Astrocyte (in vitro differentiated cells and primary cell): ENCODE measurements at regions not wholly inside any gene's neighbourhood (a gene's known extent, or its start where the extent isn't known, plus 50 kb on each side); places are given as distances from the start of the nearest gene placed in this dataset.
A peak's percentile ranks its signal among the peaks of the same experiment; 100 is the strongest.

Experiments used
- DNase-seq: peaks from one replicate; pipeline ENCODE4 v3.0.0-alpha.2; 2010; ENCODE audit warnings: low read depth
- FAIRE-seq: peaks from 2 replicates; lab custom pipeline; 2011; peaks lifted over from hg19 to GRCh38; lab: Jason Lieb, UNC
- H2AFZ ChIP-seq: 2 replicates; pipeline ENCODE4 v1.6.0; 2012; ENCODE audit warnings: low read depth, low read length, inconsistent platforms
- H3K27ac ChIP-seq: 2 replicates; pipeline ENCODE4 v1.5.1; 2011; ENCODE audit warnings: low read depth, low read length, inconsistent platforms
- H3K27me3 ChIP-seq: 2 replicates; pipeline ENCODE4 v1.6.0; 2011; ENCODE audit warnings: low read length, inconsistent platforms; ENCODE audit not compliant: insufficient read depth
- H3K36me3 ChIP-seq: 2 replicates; pipeline ENCODE4 v1.5.1; 2011; ENCODE audit warnings: low read length, inconsistent platforms; ENCODE audit not compliant: insufficient read depth
- H3K4me1 ChIP-seq: 2 replicates; pipeline ENCODE4 v1.5.1; 2011; ENCODE audit warnings: low read length, inconsistent platforms; ENCODE audit not compliant: insufficient read depth
- H3K4me2 ChIP-seq: 2 replicates; pipeline ENCODE4 v1.6.0; 2012; ENCODE audit warnings: low read length, inconsistent platforms
- H3K4me3 ChIP-seq: 2 replicates; pipeline ENCODE4 v1.5.1; 2011; ENCODE audit warnings: low read depth, mild to moderate bottlenecking, low read length, inconsistent platforms; ENCODE audit not compliant: insufficient read depth
- H3K79me2 ChIP-seq: 2 replicates; pipeline ENCODE4 v1.6.0; 2012; ENCODE audit warnings: mild to moderate bottlenecking, low read length, inconsistent platforms; ENCODE audit not compliant: insufficient read depth
- H3K9ac ChIP-seq: 2 replicates; pipeline ENCODE4 v1.6.0; 2012; ENCODE audit warnings: mild to moderate bottlenecking, low read length, inconsistent platforms
- H3K9me3 ChIP-seq: 2 replicates; pipeline ENCODE4 v1.5.1; 2012; ENCODE audit warnings: low read depth, mild to moderate bottlenecking, low read length, inconsistent platforms; ENCODE audit not compliant: insufficient read depth
- H4K20me1 ChIP-seq: 2 replicates; pipeline ENCODE4 v1.6.0; 2012; ENCODE audit warnings: low read length, inconsistent platforms; ENCODE audit not compliant: insufficient read depth
- H3K27ac Mint-ChIP-seq: one replicate; pipeline ENCODE4 v1.8.0; 2021; ENCODE audit warnings: mild to moderate bottlenecking, mixed read lengths; ENCODE audit not compliant: unreplicated experiment
- H3K27me3 Mint-ChIP-seq: one replicate; pipeline ENCODE4 v1.8.0; 2021; ENCODE audit warnings: low read depth, mixed read lengths; ENCODE audit not compliant: unreplicated experiment
- H3K36me3 Mint-ChIP-seq: one replicate; pipeline ENCODE4 v1.8.0; 2021; ENCODE audit warnings: low read depth, mixed read lengths; ENCODE audit not compliant: unreplicated experiment
- H3K4me1 Mint-ChIP-seq: one replicate; pipeline ENCODE4 v1.8.0; 2021; ENCODE audit warnings: low read depth, mixed read lengths; ENCODE audit not compliant: unreplicated experiment
- H3K4me3 Mint-ChIP-seq: one replicate; pipeline ENCODE4 v1.8.0; 2021; ENCODE audit warnings: mild to moderate bottlenecking, moderate library complexity, mixed read lengths; ENCODE audit not compliant: unreplicated experiment
- H3K9me3 Mint-ChIP-seq: one replicate; pipeline ENCODE4 v1.8.0; 2021; ENCODE audit warnings: mild to moderate bottlenecking, mixed read lengths; ENCODE audit not compliant: unreplicated experiment
- CTCF ChIP-seq: IDR thresholded peaks from 2 replicates; pipeline ENCODE4 v1.5.1; 2011; ENCODE audit warnings: low read depth, mild to moderate bottlenecking, inconsistent platforms, low read length, moderate library complexity; ENCODE audit not compliant: insufficient read depth
- EZH2 ChIP-seq: IDR thresholded peaks from 2 replicates; pipeline ENCODE4 v1.6.1; 2012; ENCODE audit warnings: mild to moderate bottlenecking, low read length, inconsistent platforms; ENCODE audit not compliant: insufficient read depth

DNA sequence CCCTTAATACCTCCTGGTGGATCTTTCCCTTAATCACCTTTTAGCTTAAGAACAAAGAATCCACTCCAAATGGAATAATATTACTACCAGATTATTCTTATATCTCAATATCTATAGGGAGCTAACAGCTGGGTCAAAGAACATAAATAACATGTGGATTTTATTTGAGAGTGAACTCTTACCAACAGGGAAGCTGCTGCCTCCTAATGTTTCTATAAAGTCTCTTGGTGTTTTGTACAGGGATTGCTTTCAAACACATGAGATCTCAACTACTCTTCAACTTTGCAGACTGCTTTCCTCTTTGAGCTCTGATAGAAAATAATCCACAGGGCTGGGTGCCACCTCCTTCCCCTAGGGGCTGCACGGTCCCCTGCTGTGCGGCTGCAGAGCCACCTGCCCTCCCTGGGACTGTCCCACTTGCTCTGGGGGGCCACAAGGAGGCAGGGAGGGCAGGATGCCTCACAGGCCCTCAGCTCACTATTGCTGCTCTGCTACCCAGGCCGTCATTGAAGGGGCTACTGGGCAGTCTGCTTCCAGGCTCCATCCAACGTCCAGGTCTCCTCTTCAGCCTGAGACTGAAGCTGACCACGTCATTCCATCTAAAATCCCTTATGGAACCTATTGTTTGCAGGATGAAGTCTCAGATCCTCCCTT, 191.2 kb downstream of the CXCL12 start:
- no peak overlapping the region for H3K27ac ChIP-seq
- no peaks in the 10 kb centered on the region for H4K20me1 ChIP-seq
- no peaks in the 10 kb centered on the region for H3K27me3 Mint-ChIP-seq
- no peaks in the 10 kb centered on the region for H3K9me3 ChIP-seq
- H3K36me3 Mint-ChIP-seq: no peaks in the 10 kb centered on the region
- FAIRE-seq (no peak), DNase-seq (no peak)
- H3K9ac ChIP-seq: no peak overlapping the region
- H3K36me3 ChIP-seq: no peaks in the 10 kb centered on the region
- no peak overlapping the region for H3K4me3 Mint-ChIP-seq
- H3K4me1 ChIP-seq: peaks cover 22% of the 10 kb centered on the region
- no peak overlapping the region for H3K4me3 ChIP-seq
- peaks cover 21% of the 10 kb centered on the region for H3K4me1 Mint-ChIP-seq
- H3K27me3 ChIP-seq: peaks cover 44% of the 10 kb centered on the region
- no peak overlapping the region for H2AFZ ChIP-seq
- no peak overlapping the region for H3K27ac Mint-ChIP-seq
- no peaks in the 10 kb centered on the region for H3K79me2 ChIP-seq
- H3K9me3 Mint-ChIP-seq: no peaks in the 10 kb centered on the region
- H3K4me2 ChIP-seq: no peak overlapping the region
- TF ChIP-seq CTCF (no peak), EZH2 (no peak)

DNA sequence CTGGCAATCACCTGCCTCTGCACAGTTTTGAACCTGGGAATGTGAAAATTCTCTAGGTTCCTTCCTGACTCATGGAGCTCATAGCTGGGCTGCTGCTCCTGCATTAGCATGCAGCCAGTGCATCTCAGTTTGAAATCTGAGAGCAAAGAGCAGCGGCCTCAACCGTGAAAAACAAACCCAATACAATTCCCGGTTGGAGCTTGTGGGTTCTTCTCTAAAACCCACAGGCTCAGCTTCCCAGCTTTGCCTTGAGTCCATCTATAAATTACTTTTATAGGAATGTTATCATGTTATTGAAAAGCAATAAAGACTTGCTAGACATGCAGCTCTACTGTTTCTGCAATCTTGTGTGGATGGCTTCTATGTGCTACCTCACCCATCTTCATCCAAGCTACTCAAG, 191.7 kb downstream of the CXCL12 start:
- H3K27ac ChIP-seq: no peak overlapping the region
- no peak overlapping the region for H2AFZ ChIP-seq
- H3K9me3 ChIP-seq: no peaks in the 10 kb centered on the region
- no peaks in the 10 kb centered on the region for H3K79me2 ChIP-seq
- H3K4me1 Mint-ChIP-seq: peaks cover 16% of the 10 kb centered on the region
- TF ChIP-seq EZH2 (no peak), CTCF (no peak)
- H3K27me3 ChIP-seq: peaks cover 42% of the 10 kb centered on the region
- H3K4me2 ChIP-seq: no peak overlapping the region
- FAIRE-seq (no peak), DNase-seq (peak; percentile 28)
- H3K9ac ChIP-seq: no peak overlapping the region
- no peak overlapping the region for H3K27ac Mint-ChIP-seq
- peaks cover 18% of the 10 kb centered on the region for H3K4me1 ChIP-seq
- no peaks in the 10 kb centered on the region for H3K36me3 ChIP-seq
- no peaks in the 10 kb centered on the region for H3K36me3 Mint-ChIP-seq
- H3K4me3 ChIP-seq: no peak overlapping the region
- H3K9me3 Mint-ChIP-seq: no peaks in the 10 kb centered on the region
- no peaks in the 10 kb centered on the region for H3K27me3 Mint-ChIP-seq
- H3K4me3 Mint-ChIP-seq: no peak overlapping the region
- no peaks in the 10 kb centered on the region for H4K20me1 ChIP-seq

DNA sequence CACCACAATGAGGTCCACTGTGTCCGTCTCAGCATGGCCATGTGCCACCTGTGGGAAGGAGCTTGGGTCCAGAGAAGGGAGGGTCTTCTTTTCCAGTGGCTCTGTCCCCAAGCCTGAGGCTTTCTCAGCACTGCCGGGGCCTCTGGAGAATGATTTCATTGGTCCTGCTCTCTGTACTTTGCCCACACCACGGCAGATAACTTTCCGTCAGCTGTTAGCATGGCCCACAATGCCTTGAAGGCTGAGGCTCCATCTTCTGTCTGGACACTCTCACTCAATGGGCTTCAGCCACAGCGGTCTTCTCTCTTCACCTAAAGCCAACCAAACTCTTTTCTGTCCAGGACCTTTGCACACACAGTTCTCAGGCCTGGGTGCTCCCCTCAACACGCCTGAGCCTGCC, 192.5 kb downstream of the CXCL12 start:
- Histone ChIP-seq H3K9ac (no peak overlapping the region), H3K9me3 (no peaks in the 10 kb centered on the region), H3K27me3 (peaks cover 35% of the 10 kb centered on the region), H2AFZ (no peak overlapping the region), H3K4me1 (peaks cover 16% of the 10 kb centered on the region), H3K36me3 (no peaks in the 10 kb centered on the region), H3K4me3 (no peak overlapping the region), H4K20me1 (no peaks in the 10 kb centered on the region), H3K79me2 (no peaks in the 10 kb centered on the region), H3K4me2 (no peak overlapping the region), H3K27ac (no peak overlapping the region)
- DNase-seq (no peak), FAIRE-seq (no peak)
- Mint-ChIP-seq H3K4me3 (no peak overlapping the region), H3K9me3 (no peaks in the 10 kb centered on the region), H3K27me3 (no peaks in the 10 kb centered on the region), H3K4me1 (peaks cover 14% of the 10 kb centered on the region), H3K36me3 (no peaks in the 10 kb centered on the region), H3K27ac (no peak overlapping the region)
- no peak for TF ChIP-seq CTCF
- TF ChIP-seq EZH2: no peak
